GM04504 (cell line): ENCODE measurements at regions not wholly inside any gene's neighbourhood (a gene's known extent, or its start where the extent isn't known, plus 50 kb on each side); places are given as distances from the start of the nearest gene placed in this dataset.

ENCODE experiments used
- DNase-seq: peaks from one replicate; pipeline ENCODE4 v3.0.0-alpha.2; 2012; ENCODE audit warnings: low read depth

- DNase-seq: no peak
Observed at GRCh38 chr3:167188592-167188991, 191.5 kb downstream of the ZBBX start.

GRCh38 chr3:167187221-167187620 lies 192.9 kb downstream of the ZBBX start:
- no peak for DNase-seq

- no peak for DNase-seq
Observed at GRCh38 chr3:167184511-167184910, 195.6 kb downstream of the ZBBX start.

- DNase-seq: no peak
Observed at GRCh38 chr3:167172377-167172776, 207.7 kb downstream of the ZBBX start.

- no peak for DNase-seq
Observed at GRCh38 chr3:167167491-167167890, 212.6 kb downstream of the ZBBX start.

GRCh38 chr3:167166594-167167253 lies 213.4 kb downstream of the ZBBX start:
- DNase-seq: no peak

- DNase-seq: no peak
Observed at GRCh38 chr3:167166012-167166411, 214.1 kb downstream of the ZBBX start.

GRCh38 chr3:167163580-167163979 lies 216.5 kb downstream of the ZBBX start:
- DNase-seq: no peak

- DNase-seq: no peak
Observed at GRCh38 chr3:167162083-167162482, 218.0 kb downstream of the ZBBX start.

- no peak for DNase-seq
Observed at GRCh38 chr3:167160781-167161180, 219.3 kb downstream of the ZBBX start.

GRCh38 chr3:167151636-167152035 lies 228.5 kb downstream of the ZBBX start:
- no peak for DNase-seq

- DNase-seq: no peak
Observed at GRCh38 chr3:167148136-167148535, 232.0 kb downstream of the ZBBX start.

GRCh38 chr3:167146911-167147310 lies 233.2 kb downstream of the ZBBX start:
- DNase-seq: no peak

GRCh38 chr3:167125612-167126407 lies 254.3 kb downstream of the ZBBX start:
- DNase-seq: no peak

GRCh38 chr3:167120828-167121227 lies 259.3 kb downstream of the ZBBX start:
- DNase-seq: no peak

GRCh38 chr3:167116120-167116922 lies 263.8 kb downstream of the ZBBX start:
- no peak for DNase-seq

- DNase-seq: no peak
Observed at GRCh38 chr3:167115331-167115934, 264.7 kb downstream of the ZBBX start.

GRCh38 chr3:167114619-167115018 lies 265.5 kb downstream of the ZBBX start:
- no peak for DNase-seq

- no peak for DNase-seq
Observed at GRCh38 chr3:167113035-167113830, 266.9 kb downstream of the ZBBX start.

GRCh38 chr3:167110901-167111300 lies 269.2 kb downstream of the ZBBX start:
- no peak for DNase-seq

GRCh38 chr3:167109746-167110145 lies 270.4 kb downstream of the ZBBX start:
- DNase-seq: no peak

- DNase-seq: no peak
Observed at GRCh38 chr3:167106456-167106855, 273.6 kb downstream of the ZBBX start.
